ENCODE measurements at regions not wholly inside any gene's neighbourhood (a gene's known extent, or its start where the extent isn't known, plus 50 kb on each side); places are given as distances from the start of the nearest gene placed in this dataset.

GRCh38 chr14:55893705-55894104, 224.5 kb upstream of the PELI2 start:
- H3K27ac ChIP-seq (ENCODE audit: low read depth): no peak overlapping the region
- Mint-ChIP-seq H3K27ac (no peak overlapping the region), H3K27me3 (ENCODE audit: insufficient read depth, low read depth, poor library complexity) (peaks cover 2% of the 10 kb centered on the region), H3K36me3 (ENCODE audit: low read depth) (no peaks in the 10 kb centered on the region), H3K9me3 (no peaks in the 10 kb centered on the region), H3K4me3 (no peak overlapping the region), H3K4me1 (peaks cover 35% of the 10 kb centered on the region)
- H4K20me1 ChIP-seq (replicated peaks; ENCODE audit: insufficient read depth): no peaks in the 10 kb centered on the region
- no peaks in the 10 kb centered on the region for H3K79me2 ChIP-seq (replicated peaks; ENCODE audit: insufficient read depth)
- DNase-seq (ENCODE audit: low spot score) (no peak), ATAC-seq (no peak)
- H3K9me2 ChIP-seq (ENCODE audit: insufficient read depth): peaks cover 6% of the 10 kb centered on the region; the same call in 1 of the 2 replicates
- no peaks in the 10 kb centered on the region for H3K27me3 ChIP-seq (ENCODE audit: insufficient read depth)
- no peaks in the 10 kb centered on the region for H3K36me3 ChIP-seq (ENCODE audit: insufficient read depth)
- no peak overlapping the region for H3K4me2 ChIP-seq
- TF ChIP-seq ZNF114 (CRISPR knock-in tag; IDR thresholded peaks at IDR 0.05) (no peak), ZNF462 (CRISPR knock-in tag; IDR thresholded peaks at IDR 0.05) (no peak), ZNF331 (CRISPR knock-in tag; IDR thresholded peaks at IDR 0.05; ENCODE audit: low read depth) (no peak), CREB1 (CRISPR knock-in tag; IDR thresholded peaks at IDR 0.05; ENCODE audit: low read depth) (no peak), EZH2 (IDR thresholded peaks at IDR 0.05; ENCODE audit: low read depth, unreplicated experiment) (no peak), POLR2AphosphoS5 (IDR thresholded peaks at IDR 0.05; ENCODE audit: low read depth) (no peak), JUNB (IDR thresholded peaks at IDR 0.05; ENCODE audit: unreplicated experiment) (no peak), NANOG (IDR thresholded peaks at IDR 0.05; ENCODE audit: borderline replicate concordance) (no peak)
- TF ChIP-seq, protein P1, sequence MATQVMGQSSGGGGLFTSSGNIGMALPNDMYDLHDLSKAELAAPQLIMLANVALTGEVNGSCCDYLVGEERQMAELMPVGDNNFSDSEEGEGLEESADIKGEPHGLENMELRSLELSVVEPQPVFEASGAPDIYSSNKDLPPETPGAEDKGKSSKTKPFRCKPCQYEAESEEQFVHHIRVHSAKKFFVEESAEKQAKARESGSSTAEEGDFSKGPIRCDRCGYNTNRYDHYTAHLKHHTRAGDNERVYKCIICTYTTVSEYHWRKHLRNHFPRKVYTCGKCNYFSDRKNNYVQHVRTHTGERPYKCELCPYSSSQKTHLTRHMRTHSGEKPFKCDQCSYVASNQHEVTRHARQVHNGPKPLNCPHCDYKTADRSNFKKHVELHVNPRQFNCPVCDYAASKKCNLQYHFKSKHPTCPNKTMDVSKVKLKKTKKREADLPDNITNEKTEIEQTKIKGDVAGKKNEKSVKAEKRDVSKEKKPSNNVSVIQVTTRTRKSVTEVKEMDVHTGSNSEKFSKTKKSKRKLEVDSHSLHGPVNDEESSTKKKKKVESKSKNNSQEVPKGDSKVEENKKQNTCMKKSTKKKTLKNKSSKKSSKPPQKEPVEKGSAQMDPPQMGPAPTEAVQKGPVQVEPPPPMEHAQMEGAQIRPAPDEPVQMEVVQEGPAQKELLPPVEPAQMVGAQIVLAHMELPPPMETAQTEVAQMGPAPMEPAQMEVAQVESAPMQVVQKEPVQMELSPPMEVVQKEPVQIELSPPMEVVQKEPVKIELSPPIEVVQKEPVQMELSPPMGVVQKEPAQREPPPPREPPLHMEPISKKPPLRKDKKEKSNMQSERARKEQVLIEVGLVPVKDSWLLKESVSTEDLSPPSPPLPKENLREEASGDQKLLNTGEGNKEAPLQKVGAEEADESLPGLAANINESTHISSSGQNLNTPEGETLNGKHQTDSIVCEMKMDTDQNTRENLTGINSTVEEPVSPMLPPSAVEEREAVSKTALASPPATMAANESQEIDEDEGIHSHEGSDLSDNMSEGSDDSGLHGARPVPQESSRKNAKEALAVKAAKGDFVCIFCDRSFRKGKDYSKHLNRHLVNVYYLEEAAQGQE (IDR thresholded peaks at IDR 0.05; ENCODE audit: unreplicated experiment): no peak
- TF ChIP-seq, protein P2, sequence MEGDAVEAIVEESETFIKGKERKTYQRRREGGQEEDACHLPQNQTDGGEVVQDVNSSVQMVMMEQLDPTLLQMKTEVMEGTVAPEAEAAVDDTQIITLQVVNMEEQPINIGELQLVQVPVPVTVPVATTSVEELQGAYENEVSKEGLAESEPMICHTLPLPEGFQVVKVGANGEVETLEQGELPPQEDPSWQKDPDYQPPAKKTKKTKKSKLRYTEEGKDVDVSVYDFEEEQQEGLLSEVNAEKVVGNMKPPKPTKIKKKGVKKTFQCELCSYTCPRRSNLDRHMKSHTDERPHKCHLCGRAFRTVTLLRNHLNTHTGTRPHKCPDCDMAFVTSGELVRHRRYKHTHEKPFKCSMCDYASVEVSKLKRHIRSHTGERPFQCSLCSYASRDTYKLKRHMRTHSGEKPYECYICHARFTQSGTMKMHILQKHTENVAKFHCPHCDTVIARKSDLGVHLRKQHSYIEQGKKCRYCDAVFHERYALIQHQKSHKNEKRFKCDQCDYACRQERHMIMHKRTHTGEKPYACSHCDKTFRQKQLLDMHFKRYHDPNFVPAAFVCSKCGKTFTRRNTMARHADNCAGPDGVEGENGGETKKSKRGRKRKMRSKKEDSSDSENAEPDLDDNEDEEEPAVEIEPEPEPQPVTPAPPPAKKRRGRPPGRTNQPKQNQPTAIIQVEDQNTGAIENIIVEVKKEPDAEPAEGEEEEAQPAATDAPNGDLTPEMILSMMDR (conservative IDR thresholded peaks at IDR 0.05; ENCODE audit: low read depth in 2 of 2): no peak
- no peak overlapping the region for H3K4me3 ChIP-seq
- H2AFZ ChIP-seq: peak overlapping the region; percentile 48; the same call in 1 of the 2 replicates
- no peaks in the 10 kb centered on the region for H3F3A ChIP-seq (replicated peaks; ENCODE audit: low read depth)
- peaks cover 22% of the 10 kb centered on the region for H3K4me1 ChIP-seq (ENCODE audit: insufficient read depth)

All from GM23338 (cell line).